Esophagus muscularis mucosa (tissue), 4 donors: ENCODE measurements at regions not wholly inside any gene's neighbourhood (a gene's known extent, or its start where the extent isn't known, plus 50 kb on each side); places are given as distances from the start of the nearest gene placed in this dataset.

Experiments used
- EP300 ChIP-seq: sonication (generic); formaldehyde crosslinking; IDR thresholded peaks from one replicate; pipeline ENCODE4 v1.6.1; 2017; ENCODE audit warnings: antibody characterized with exemption
- POLR2A ChIP-seq: fragments of 450-650 bp; IDR thresholded peaks from one replicate; pipeline ENCODE4 v1.6.1; 2017; ENCODE audit warnings: antibody characterized with exemption, moderate library complexity, mild to moderate bottlenecking, low read depth
- POLR2AphosphoS5 ChIP-seq, 2 donors: sonication (generic); formaldehyde crosslinking; IDR thresholded peaks; one replicate each; pipeline ENCODE4 v1.6.1; 2017; ENCODE audit warnings: antibody characterized with exemption in 2 of 2
- TF ChIP-seq, protein P1 (sequence below), 3 experiments: fragments of 200-600 bp in 2 of 3; fragments of 450-650 bp in 1 of 3; sonication (generic) in 2 of 3; IDR thresholded peaks; one replicate each; pipeline ENCODE4 v1.5.1; 2017 to 2019; ENCODE audit warnings: antibody characterized with exemption in 3 of 3, mild to moderate bottlenecking in 2 of 3, moderate library complexity in 1 of 3

DNA sequence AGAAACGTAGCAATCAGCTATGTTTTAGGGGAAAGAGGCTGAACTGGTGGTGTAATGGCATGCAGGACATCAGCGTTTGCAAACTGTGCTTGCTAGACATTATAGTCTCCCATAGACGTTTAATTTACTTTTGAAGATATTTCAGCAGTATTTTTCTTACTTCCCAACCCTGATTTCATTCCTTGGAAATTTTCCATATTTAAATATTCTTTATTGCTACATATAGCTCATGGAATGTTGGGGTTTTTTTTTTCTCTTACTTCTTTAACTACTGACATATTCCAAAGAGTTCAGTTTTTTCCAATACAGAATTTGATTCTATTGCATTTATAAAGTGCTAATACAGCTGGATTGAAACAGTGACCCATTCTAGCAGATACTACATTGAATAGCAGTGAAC lies 694.4 kb upstream of the CITED2 start:
- TF ChIP-seq POLR2A (no peak), POLR2AphosphoS5 (IDR thresholded peaks at IDR 0.05) (no peak), EP300 (no peak)
- TF ChIP-seq, protein P1, sequence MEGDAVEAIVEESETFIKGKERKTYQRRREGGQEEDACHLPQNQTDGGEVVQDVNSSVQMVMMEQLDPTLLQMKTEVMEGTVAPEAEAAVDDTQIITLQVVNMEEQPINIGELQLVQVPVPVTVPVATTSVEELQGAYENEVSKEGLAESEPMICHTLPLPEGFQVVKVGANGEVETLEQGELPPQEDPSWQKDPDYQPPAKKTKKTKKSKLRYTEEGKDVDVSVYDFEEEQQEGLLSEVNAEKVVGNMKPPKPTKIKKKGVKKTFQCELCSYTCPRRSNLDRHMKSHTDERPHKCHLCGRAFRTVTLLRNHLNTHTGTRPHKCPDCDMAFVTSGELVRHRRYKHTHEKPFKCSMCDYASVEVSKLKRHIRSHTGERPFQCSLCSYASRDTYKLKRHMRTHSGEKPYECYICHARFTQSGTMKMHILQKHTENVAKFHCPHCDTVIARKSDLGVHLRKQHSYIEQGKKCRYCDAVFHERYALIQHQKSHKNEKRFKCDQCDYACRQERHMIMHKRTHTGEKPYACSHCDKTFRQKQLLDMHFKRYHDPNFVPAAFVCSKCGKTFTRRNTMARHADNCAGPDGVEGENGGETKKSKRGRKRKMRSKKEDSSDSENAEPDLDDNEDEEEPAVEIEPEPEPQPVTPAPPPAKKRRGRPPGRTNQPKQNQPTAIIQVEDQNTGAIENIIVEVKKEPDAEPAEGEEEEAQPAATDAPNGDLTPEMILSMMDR (IDR thresholded peaks at IDR 0.05), result no peak
